IPS DF 4.7 (cell line): ENCODE measurements at regions not wholly inside any gene's neighbourhood (a gene's known extent, or its start where the extent isn't known, plus 50 kb on each side); places are given as distances from the start of the nearest gene placed in this dataset.
A peak's percentile ranks its signal among the peaks of the same experiment; 100 is the strongest.
"Not testable (repeated sequence)": the region's sequence is repeated elsewhere in the genome, so short reads cannot be mapped to it uniquely, and the experiment has no call there.

Experiments used
- DNase-seq: peaks from one replicate; pipeline ENCODE4 v3.0.0-alpha.2; 2013; ENCODE audit warnings: low spot score; ENCODE audit errors: extremely low read depth

- DNase-seq: no peak
Measured at GRCh38 chr2:200172944-200173581, 133.4 kb upstream of the SPATS2L start.

GRCh38 chr2:200173691-200174090 is 132.8 kb upstream of the SPATS2L start:
- no peak for DNase-seq

- DNase-seq: no peak
Measured at GRCh38 chr2:200174433-200175216, 131.9 kb upstream of the SPATS2L start.

GRCh38 chr2:200177971-200178911 is 128.3 kb upstream of the SPATS2L start:
- DNase-seq: no peak

GRCh38 chr2:200179151-200179550 is 127.3 kb upstream of the SPATS2L start:
- DNase-seq: no peak

GRCh38 chr2:200180943-200181342 is 125.5 kb upstream of the SPATS2L start:
- DNase-seq: no peak

GRCh38 chr2:200181755-200182154 is 124.7 kb upstream of the SPATS2L start:
- DNase-seq: no peak

GRCh38 chr2:200184748-200185627 is 121.5 kb upstream of the SPATS2L start:
- no peak for DNase-seq

- DNase-seq: no peak
Measured at GRCh38 chr2:200185628-200186000, 120.9 kb upstream of the SPATS2L start.

- no peak for DNase-seq
Measured at GRCh38 chr2:200186002-200186401, 120.5 kb upstream of the SPATS2L start.

GRCh38 chr2:200188876-200189275 is 117.6 kb upstream of the SPATS2L start:
- DNase-seq: no peak

GRCh38 chr2:200189964-200190363 is 116.5 kb upstream of the SPATS2L start:
- no peak for DNase-seq

GRCh38 chr2:200193331-200193730 is 113.2 kb upstream of the SPATS2L start:
- DNase-seq: no peak

- DNase-seq: no peak
Measured at GRCh38 chr2:200193791-200194190, 112.7 kb upstream of the SPATS2L start.

GRCh38 chr2:200194746-200195145 is 111.7 kb upstream of the SPATS2L start:
- no peak for DNase-seq

- DNase-seq: no peak
Measured at GRCh38 chr2:200199005-200199404, 107.5 kb upstream of the SPATS2L start.

- no peak for DNase-seq
Measured at GRCh38 chr2:200199576-200200263, 106.8 kb upstream of the SPATS2L start.

- not testable (repeated sequence) for DNase-seq
Measured at GRCh38 chr2:200201839-200202238, 104.7 kb upstream of the SPATS2L start.

- DNase-seq: peak; percentile 96
Measured at GRCh38 chr2:200203381-200203827, 103.1 kb upstream of the SPATS2L start.

GRCh38 chr2:200208041-200208440 is 98.5 kb upstream of the SPATS2L start:
- no peak for DNase-seq
